Epidermal melanocyte (primary cell): ENCODE measurements at regions not wholly inside any gene's neighbourhood (a gene's known extent, or its start where the extent isn't known, plus 50 kb on each side); places are given as distances from the start of the nearest gene placed in this dataset.

Experiments
- DNase-seq: peaks from one replicate; pipeline ENCODE4 v3.0.0; 2011; ENCODE audit warnings: low spot score; ENCODE audit not compliant: insufficient read length

- no peak for DNase-seq
These were observed 627.5 kb upstream of the TYRP1 start for GRCh38 chr9:12065686-12066085.

- no peak for DNase-seq
These were observed 626.6 kb upstream of the TYRP1 start for GRCh38 chr9:12066455-12067035.

DNA sequence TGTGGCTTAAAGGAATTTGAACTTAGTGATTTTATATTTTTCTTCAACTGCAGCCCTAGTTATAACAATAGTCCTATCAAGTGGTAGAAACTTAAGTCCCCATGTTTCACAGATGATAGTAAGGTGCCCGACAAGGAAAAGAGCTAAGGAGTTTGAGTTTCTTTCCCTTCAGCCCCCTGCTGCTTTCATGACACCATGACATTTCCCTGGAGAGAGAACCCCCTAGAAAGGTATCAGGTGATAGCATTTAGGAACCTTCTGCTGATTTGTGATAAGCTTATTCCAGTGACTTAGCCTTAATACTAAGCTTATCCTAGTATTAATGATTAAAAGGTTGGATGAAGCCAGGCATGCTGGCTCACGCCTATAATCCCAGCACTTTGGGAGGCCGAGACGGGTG is 623.8 kb upstream of the TYRP1 start:
- no peak for DNase-seq

GRCh38 chr9:12085399-12085798 is 607.8 kb upstream of the TYRP1 start:
- no peak for DNase-seq

DNA sequence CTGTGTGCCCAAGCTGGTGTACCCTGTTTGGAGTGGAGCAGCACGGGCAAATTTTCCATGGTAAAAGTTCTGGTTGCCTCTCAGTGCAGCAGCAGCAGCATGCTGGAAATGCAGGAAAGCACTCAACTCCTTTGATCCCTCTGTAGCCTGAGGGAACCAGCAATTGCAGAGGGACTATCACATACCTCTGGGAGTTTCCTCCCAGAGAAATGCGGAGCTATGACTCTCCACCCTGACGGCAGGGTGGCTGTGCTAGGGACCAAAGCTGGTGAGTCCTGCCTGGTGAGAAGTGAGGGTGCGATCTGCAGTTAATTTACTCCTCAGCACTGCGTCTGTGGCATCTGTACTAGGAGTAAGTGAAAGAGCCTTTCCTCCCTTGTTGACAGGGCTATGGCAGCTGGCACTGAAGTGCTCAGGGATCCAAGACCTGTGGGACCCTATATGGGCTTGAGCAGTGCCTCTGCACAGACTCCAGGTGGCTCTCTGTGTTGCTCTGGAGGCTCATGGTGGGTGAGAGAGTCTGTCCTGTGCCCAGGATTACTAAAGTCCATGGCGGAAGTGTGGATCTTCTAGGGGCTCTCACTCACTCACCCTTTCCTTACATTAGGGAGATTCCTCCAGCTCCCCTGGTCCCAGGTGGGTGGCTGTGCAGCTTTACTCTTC is 601.2 kb upstream of the TYRP1 start:
- DNase-seq: no peak

DNA sequence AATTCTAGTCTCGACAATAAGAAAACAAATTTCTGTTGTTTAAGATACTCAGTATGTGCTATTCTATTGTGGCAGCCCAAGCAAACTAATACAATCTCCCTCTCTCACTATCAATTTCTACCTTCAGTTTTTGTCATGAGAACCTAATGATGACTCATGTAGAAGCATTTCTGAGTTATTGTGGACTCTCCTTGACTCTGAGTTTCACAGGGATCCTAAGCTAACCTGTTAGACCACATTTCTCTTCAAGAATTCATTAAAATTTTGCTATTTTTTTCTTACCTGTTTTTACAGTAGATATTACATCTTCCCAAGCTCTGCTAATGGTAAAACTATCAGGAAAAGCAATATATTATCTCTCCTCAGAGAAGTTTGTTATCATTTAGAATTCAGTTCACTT is 599.1 kb upstream of the TYRP1 start:
- no peak for DNase-seq

- no peak for DNase-seq
These were observed 597.3 kb upstream of the TYRP1 start for GRCh38 chr9:12095931-12096330.

GRCh38 chr9:12133416-12133815 is 559.8 kb upstream of the TYRP1 start:
- DNase-seq: no peak

DNA sequence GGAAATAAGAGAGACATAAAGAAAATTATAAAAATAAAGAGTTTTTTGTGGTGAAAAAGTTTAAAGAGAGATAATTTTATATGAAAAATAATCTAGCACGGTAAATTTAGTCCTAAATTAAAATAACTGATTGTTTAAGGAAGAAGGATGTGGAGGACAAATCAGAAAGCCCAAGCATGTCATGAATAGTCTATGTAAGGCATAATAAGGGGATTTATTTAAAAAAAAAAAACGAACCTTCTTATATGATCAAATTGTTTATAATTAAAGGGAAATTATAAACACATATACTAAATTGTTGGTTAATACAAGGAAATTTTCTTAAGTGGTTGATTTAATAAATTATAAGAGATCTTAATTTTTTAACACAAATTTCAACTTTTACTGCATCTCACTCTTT is 551.8 kb upstream of the TYRP1 start:
- DNase-seq: no peak

GRCh38 chr9:12155401-12156134 is 537.6 kb upstream of the TYRP1 start:
- no peak for DNase-seq

GRCh38 chr9:12162181-12162815 is 530.9 kb upstream of the TYRP1 start:
- no peak for DNase-seq

DNA sequence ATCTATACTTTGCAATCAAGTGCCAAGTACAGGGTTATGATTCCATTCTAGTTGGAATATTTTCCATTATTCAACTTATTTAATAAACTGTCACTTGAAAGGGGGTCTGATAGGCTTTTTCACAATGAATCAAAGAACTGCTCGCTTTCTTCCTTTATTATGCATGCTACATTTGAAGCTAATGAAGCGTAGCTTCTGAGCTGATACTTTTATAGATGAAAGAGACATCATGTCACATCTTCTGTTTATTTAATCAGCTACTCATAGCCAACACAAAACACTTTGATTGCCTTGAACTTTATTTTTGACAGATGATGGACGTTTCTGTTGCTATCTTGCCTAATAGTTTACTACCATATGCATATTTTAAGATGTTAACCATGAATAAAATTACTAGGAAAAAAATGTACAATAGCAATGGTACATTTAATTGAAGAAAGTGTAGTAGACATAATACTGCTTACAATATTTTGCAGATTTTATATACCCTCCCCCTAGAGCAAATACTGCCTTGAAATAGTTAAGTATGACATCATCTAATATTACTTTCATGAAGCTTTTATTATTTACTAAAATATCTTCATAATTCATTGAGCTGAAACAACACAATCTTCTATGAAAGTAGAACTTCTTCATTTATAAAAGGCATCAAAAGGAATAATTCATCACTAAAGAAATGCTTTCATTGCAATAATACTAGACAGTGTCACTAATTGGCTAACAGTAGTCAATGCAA is 529.3 kb upstream of the TYRP1 start:
- no peak for DNase-seq

- DNase-seq: no peak
These were observed 526.7 kb upstream of the TYRP1 start for GRCh38 chr9:12166518-12166917.

DNA sequence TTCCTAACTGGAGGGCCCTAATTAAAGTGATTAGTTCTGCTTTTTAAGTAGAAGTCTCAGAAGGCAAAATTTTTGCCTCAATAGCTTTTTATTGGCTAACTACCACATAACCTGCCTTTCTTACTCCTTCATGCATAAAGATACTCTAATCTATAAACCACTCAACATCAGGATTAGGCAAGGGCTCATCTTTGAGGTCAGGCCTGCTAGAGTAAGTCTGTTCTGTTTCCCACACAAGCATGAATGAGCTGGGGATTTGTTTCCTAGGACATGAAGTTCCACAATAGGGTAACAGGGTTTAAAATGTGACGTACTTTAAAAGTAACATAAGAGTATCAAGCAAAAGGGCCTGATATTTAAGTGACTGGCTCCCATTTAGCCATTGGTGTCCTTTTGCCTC is 522.7 kb upstream of the TYRP1 start:
- no peak for DNase-seq

DNA sequence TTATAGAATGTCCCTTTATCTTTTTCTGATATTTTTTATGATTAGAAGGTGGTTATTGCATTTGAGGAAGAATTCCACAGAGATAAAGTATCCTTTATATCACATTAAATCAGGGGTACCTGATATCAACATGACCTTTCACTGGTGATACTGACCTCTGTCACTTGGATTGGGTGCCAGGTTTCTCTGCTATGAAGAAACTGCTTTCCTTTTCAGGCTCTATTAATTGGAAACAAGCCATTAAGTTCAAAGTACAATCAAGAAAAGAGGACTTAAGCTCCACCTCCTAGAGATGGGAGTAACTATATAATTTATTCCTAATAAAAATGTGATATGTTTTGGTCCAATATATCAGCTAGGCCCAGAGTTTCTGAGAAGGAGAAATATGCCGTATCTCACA is 514.6 kb upstream of the TYRP1 start:
- no peak for DNase-seq

DNA sequence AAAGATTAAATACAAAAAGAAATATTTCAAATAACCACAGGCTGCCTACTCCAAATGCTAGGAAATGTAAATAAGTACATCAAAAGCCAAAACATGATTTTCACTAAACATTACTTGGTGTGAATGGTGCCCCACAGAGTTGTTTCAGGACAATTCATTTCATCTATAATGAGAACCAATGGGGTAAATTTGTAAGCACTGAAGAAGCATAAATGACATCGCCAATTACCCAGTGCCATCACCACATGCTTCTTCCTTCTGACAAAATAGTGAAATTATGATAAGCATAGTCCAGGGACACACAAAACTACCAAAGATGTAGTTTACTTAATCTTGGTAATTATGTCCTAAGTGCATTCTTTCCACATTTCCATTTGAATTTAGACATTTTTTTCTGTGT is 510.4 kb upstream of the TYRP1 start:
- no peak for DNase-seq

- DNase-seq: no peak
These were observed 509.9 kb upstream of the TYRP1 start for GRCh38 chr9:12183321-12183720.

DNA sequence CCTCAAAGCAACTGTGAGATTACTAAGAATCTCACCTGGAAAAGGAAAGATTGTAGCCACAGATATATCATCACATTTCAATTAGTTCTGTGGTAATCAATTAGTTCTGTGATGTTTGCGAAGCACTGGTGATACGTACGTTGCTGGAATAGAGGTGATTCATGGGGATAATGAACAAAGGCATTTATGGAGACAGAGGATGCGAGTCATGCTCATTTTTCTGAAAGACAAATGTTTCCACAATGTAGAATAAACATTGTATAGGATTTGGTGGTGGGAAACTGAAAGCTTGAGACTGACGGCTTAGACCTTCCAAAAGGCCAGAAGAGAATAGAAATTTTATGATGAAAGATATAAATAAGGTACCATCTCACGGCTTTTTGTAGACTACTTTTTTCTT is 507.3 kb upstream of the TYRP1 start:
- no peak for DNase-seq

DNA sequence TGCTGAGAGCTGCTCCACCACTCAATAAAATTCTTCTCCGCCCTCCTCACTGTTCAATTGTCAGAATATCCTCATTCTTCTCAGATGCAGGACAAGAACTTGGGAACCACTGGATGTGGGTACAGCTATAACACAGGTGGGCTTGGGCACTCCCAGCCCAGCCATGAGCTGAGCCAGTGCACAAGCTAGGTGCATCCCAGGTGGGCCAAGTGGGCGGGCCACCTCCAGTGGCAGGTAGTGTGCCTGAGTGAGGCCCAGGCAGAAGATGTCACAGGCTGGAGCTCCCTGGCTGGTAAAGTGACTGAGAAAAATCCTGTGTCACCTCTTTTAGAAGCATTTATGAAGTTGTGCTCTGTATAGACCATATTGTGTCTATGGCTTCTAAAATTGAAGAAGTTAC is 501.6 kb upstream of the TYRP1 start:
- DNase-seq: no peak

- no peak for DNase-seq
These were observed 498.5 kb upstream of the TYRP1 start for GRCh38 chr9:12194731-12195130.

- DNase-seq: no peak
These were observed 497.7 kb upstream of the TYRP1 start for GRCh38 chr9:12195456-12195855.

GRCh38 chr9:12204512-12204911 is 488.7 kb upstream of the TYRP1 start:
- DNase-seq: no peak
